OCI-LY3 (cell line): ENCODE measurements at regions not wholly inside any gene's neighbourhood (a gene's known extent, or its start where the extent isn't known, plus 50 kb on each side); places are given as distances from the start of the nearest gene placed in this dataset.
"Not testable (repeated sequence)": the region's sequence is repeated elsewhere in the genome, so short reads cannot be mapped to it uniquely, and the experiment has no call there.

ENCODE experiments used
- H2AFZ ChIP-seq: fragments of 200-600, 300-600 bp; shearing (Covaris generic); 2 replicates; pipeline ENCODE4 v1.6.0; 2014; ENCODE audit warnings: antibody characterized with exemption, low read depth, low read length
- H3K27ac ChIP-seq: fragments of 200-600, 300-600 bp; sonication (generic); 2 replicates; pipeline ENCODE4 v1.5.1; 2014; ENCODE audit warnings: mild to moderate bottlenecking, low read length, moderate library complexity, mixed read lengths
- H3K27me3 ChIP-seq: fragments of 200-600, 300-600 bp; sonication (generic); 2 replicates; pipeline ENCODE4 v1.6.1; 2014; ENCODE audit warnings: low read depth, low read length, mixed read lengths
- H3K36me3 ChIP-seq: fragments of 200-600, 300-600 bp; sonication (generic); replicated peaks from 2 replicates; pipeline ENCODE3; 2014; ENCODE audit warnings: low read depth, low read length, mixed read lengths
- H3K4me1 ChIP-seq: fragments of 300-600, 200-600 bp; sonication (generic); 2 replicates; pipeline ENCODE4 v1.6.1; 2014; ENCODE audit warnings: low read length, mixed read lengths
- H3K4me2 ChIP-seq: fragments of 200-600, 300-600 bp; sonication (generic); 2 replicates; pipeline ENCODE4 v1.6.1; 2014; ENCODE audit warnings: low read length, mixed read lengths
- H3K4me3 ChIP-seq: fragments of 300-600, 200-600 bp; sonication (generic); 2 replicates; pipeline ENCODE4 v1.5.1; 2014; ENCODE audit warnings: antibody characterized with exemption, mild to moderate bottlenecking, low read length, moderate library complexity
- H3K79me2 ChIP-seq: fragments of 300-600, 200-600 bp; shearing (Covaris generic); 2 replicates; pipeline ENCODE4 v1.6.1; 2014; ENCODE audit warnings: mild to moderate bottlenecking, low read length, mixed read lengths
- H3K9ac ChIP-seq: fragments of 300-600, 200-600 bp; shearing (Covaris generic); 2 replicates; pipeline ENCODE4 v1.6.0; 2014; ENCODE audit warnings: mild to moderate bottlenecking, low read length, moderate library complexity
- H3K9me3 ChIP-seq: fragments of 200-600, 300-600 bp; shearing (Covaris generic); 2 replicates; pipeline ENCODE4 v1.6.1; 2014; ENCODE audit warnings: low read length, mixed read lengths; ENCODE audit not compliant: insufficient read depth
- H4K20me1 ChIP-seq: fragments of 200-600, 300-600 bp; sonication (generic); 2 replicates; pipeline ENCODE4 v1.6.1; 2016; ENCODE audit warnings: low read length, mixed read lengths; ENCODE audit not compliant: insufficient read depth
- CTCF ChIP-seq: fragments of 200-600, 300-600 bp; sonication (generic); IDR thresholded peaks from 2 replicates; pipeline ENCODE4 v1.5.1; 2014; ENCODE audit warnings: antibody characterized with exemption, low read length, low read depth
- EZH2phosphoT487 ChIP-seq: fragments of 200-600 bp; shearing (Covaris generic); IDR thresholded peaks from 2 replicates; pipeline ENCODE4 v1.6.1; 2018; ENCODE audit warnings: antibody characterized with exemption, mixed run types, low read depth

GRCh38 chr3:75237053-75237452 lies 427.1 kb upstream of the FRG2C start:
- no peaks in the 10 kb centered on the region for H3K36me3 ChIP-seq
- no peaks in the 10 kb centered on the region for H4K20me1 ChIP-seq
- no peak overlapping the region for H3K4me3 ChIP-seq
- no peak overlapping the region for H3K27ac ChIP-seq
- no peaks in the 10 kb centered on the region for H3K9me3 ChIP-seq
- no peak for TF ChIP-seq CTCF
- no peak for TF ChIP-seq EZH2phosphoT487
- no peaks in the 10 kb centered on the region for H3K4me1 ChIP-seq
- H3K9ac ChIP-seq = no peak overlapping the region
- H3K79me2 ChIP-seq = no peaks in the 10 kb centered on the region
- H2AFZ ChIP-seq = no peak overlapping the region
- no peaks in the 10 kb centered on the region for H3K27me3 ChIP-seq
- no peak overlapping the region for H3K4me2 ChIP-seq

- no peaks in the 10 kb centered on the region for H3K4me1 ChIP-seq
- no peak for TF ChIP-seq EZH2phosphoT487
- TF ChIP-seq CTCF = no peak
- no peak overlapping the region for H3K4me2 ChIP-seq
- H3K4me3 ChIP-seq = no peak overlapping the region
- no peak overlapping the region for H3K9ac ChIP-seq
- no peaks in the 10 kb centered on the region for H3K9me3 ChIP-seq
- no peaks in the 10 kb centered on the region for H4K20me1 ChIP-seq
- H2AFZ ChIP-seq = no peak overlapping the region
- no peak overlapping the region for H3K27ac ChIP-seq
- H3K79me2 ChIP-seq = no peaks in the 10 kb centered on the region
- H3K36me3 ChIP-seq = no peaks in the 10 kb centered on the region
- no peaks in the 10 kb centered on the region for H3K27me3 ChIP-seq
Observed at GRCh38 chr3:75237477-75237876, 426.7 kb upstream of the FRG2C start.

GRCh38 chr3:75241226-75241962 lies 422.7 kb upstream of the FRG2C start:
- not testable (repeated sequence) for H3K4me3 ChIP-seq, H3K9ac ChIP-seq, H3K4me1 ChIP-seq, H3K27ac ChIP-seq, H3K27me3 ChIP-seq, H3K9me3 ChIP-seq, H2AFZ ChIP-seq, H3K79me2 ChIP-seq, H4K20me1 ChIP-seq, H3K4me2 ChIP-seq, H3K36me3 ChIP-seq

- Histone ChIP-seq H3K27me3 (no peaks in the 10 kb centered on the region), H3K4me3 (no peak overlapping the region), H2AFZ (no peak overlapping the region), H3K9me3 (no peaks in the 10 kb centered on the region), H3K79me2 (no peaks in the 10 kb centered on the region), H3K9ac (no peak overlapping the region), H3K4me1 (no peaks in the 10 kb centered on the region), H3K4me2 (no peak overlapping the region), H3K27ac (no peak overlapping the region), H4K20me1 (no peaks in the 10 kb centered on the region), H3K36me3 (no peaks in the 10 kb centered on the region)
- no peak for TF ChIP-seq EZH2phosphoT487
Observed at GRCh38 chr3:75242012-75242735, 422.0 kb upstream of the FRG2C start.

GRCh38 chr3:75248974-75249373 lies 415.2 kb upstream of the FRG2C start:
- H3K4me2 ChIP-seq = no peak overlapping the region
- no peaks in the 10 kb centered on the region for H4K20me1 ChIP-seq
- H3K4me3 ChIP-seq = no peak overlapping the region
- H3K4me1 ChIP-seq = peaks cover 6% of the 10 kb centered on the region; the same call in 1 of the 2 replicates
- no peaks in the 10 kb centered on the region for H3K36me3 ChIP-seq
- no peak overlapping the region for H3K27ac ChIP-seq
- no peaks in the 10 kb centered on the region for H3K9me3 ChIP-seq
- H3K79me2 ChIP-seq = no peaks in the 10 kb centered on the region
- no peak for TF ChIP-seq CTCF
- TF ChIP-seq EZH2phosphoT487 = no peak
- no peak overlapping the region for H2AFZ ChIP-seq
- no peak overlapping the region for H3K9ac ChIP-seq
- H3K27me3 ChIP-seq = no peaks in the 10 kb centered on the region
